MCF 10A (cell line): ENCODE measurements at regions not wholly inside any gene's neighbourhood (a gene's known extent, or its start where the extent isn't known, plus 50 kb on each side); places are given as distances from the start of the nearest gene placed in this dataset.

Experiments used
- BruUV-seq: library from RNA; stranded (reverse); fragments of 400-500 nt; replicated peaks from 2 replicates; lab custom pipeline; 2021; lab: Mats Ljungman, UMichigan
- CTCF ChIA-PET: fragments of 300-600 bp; sonication (Branson Sonifier 250); formaldehyde crosslinking; extraction: SDS; loops from one replicate; lab custom pipeline; 2021; ENCODE audit warnings: antibody characterized with exemption, inconsistent platforms; lab: Yijun Ruan, JAX
- POLR2A ChIA-PET: fragments of 300-600, 350-650 bp; sonication (Branson Sonifier 250); formaldehyde crosslinking; extraction: SDS; loops from one replicate; lab custom pipeline; 2020; ENCODE audit warnings: antibody characterized with exemption, inconsistent platforms; lab: Yijun Ruan, JAX
- DNase-seq: peaks from one replicate; pipeline ENCODE4 v3.0.0-alpha.2; 2018; ENCODE audit not compliant: unreplicated experiment
- H3K27ac Mint-ChIP-seq: one replicate; pipeline ENCODE4 v1.8.0; 2022; ENCODE audit warnings: mild to moderate bottlenecking, low read depth, mixed read lengths; ENCODE audit not compliant: unreplicated experiment
- H3K27me3 Mint-ChIP-seq: one replicate; pipeline ENCODE4 v1.8.0; 2022; ENCODE audit warnings: mixed read lengths; ENCODE audit not compliant: insufficient read depth, unreplicated experiment
- H3K36me3 Mint-ChIP-seq: one replicate; pipeline ENCODE4 v1.8.0; 2022; ENCODE audit warnings: mild to moderate bottlenecking, moderate library complexity, mixed read lengths; ENCODE audit not compliant: insufficient read depth, unreplicated experiment
- H3K4me1 Mint-ChIP-seq: one replicate; pipeline ENCODE4 v1.8.0; 2022; ENCODE audit warnings: mixed read lengths; ENCODE audit not compliant: insufficient read depth, unreplicated experiment
- H3K4me3 Mint-ChIP-seq: one replicate; pipeline ENCODE4 v1.8.0; 2022; ENCODE audit warnings: mild to moderate bottlenecking, moderate library complexity, mixed read lengths; ENCODE audit not compliant: unreplicated experiment
- H3K9me3 Mint-ChIP-seq: one replicate; pipeline ENCODE4 v1.8.0; 2022; ENCODE audit warnings: mixed read lengths; ENCODE audit not compliant: unreplicated experiment
- CTCF ChIP-seq: fragments of 200-600 bp; IDR thresholded peaks from one replicate; pipeline ENCODE4 v1.8.0; 2022; ENCODE audit warnings: antibody characterized with exemption, mild to moderate bottlenecking; ENCODE audit not compliant: unreplicated experiment
- intact Hi-C: fragments of 100-400 bp; cut with micrococcal nuclease; formaldehyde crosslinking; loops from 2 replicates; pipeline ENCODE4 v1.14.1; 2022

GRCh38 chr9:116055536-116055935 lies 98.1 kb upstream of the PAPPA start:
- Mint-ChIP-seq H3K27me3 (no peaks in the 10 kb centered on the region), H3K4me3 (no peak overlapping the region), H3K27ac (no peak overlapping the region), H3K4me1 (peaks cover 23% of the 10 kb centered on the region), H3K9me3 (peaks cover 23% of the 10 kb centered on the region), H3K36me3 (peaks cover 10% of the 10 kb centered on the region)
- ChIA-PET CTCF (interaction anchor here (0.6 to 0.7 kb wide), 4 partner anchors 9 to 439 kb away, joined by 3 to 6 read pairs (median 3); no protein-coding TSS in a partner anchor), POLR2A (interaction anchor here (0.6 kb wide), 1 partner anchor 50 kb away, joined by 3 read pairs; no protein-coding TSS in a partner anchor)
- no TSS peak for BruUV-seq
- TF ChIP-seq CTCF, result no peak
- intact Hi-C loops, result no loop called here
- DNase-seq, result no peak

DNA sequence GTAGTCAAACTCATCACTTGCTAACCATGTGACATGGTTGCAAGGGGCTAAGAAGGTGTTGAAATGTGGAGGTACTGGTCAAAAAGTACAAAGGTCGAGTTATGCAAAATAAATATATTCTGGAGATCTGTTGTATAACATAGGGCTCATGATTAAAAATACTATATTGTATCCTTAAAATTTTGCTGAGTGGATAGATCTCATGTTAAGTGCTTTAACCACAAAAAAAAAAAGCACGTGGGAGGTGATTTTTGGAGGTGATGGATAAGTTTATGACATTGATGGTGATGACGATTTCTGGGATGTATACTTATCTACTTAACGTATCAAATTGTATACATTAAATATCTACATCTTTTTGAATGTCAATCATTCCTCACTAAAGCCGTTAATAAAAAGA lies 96.2 kb upstream of the PAPPA start:
- CTCF ChIA-PET, result no interaction called here
- Mint-ChIP-seq H3K4me3 (no peak overlapping the region), H3K27ac (no peak overlapping the region), H3K4me1 (peaks cover 23% of the 10 kb centered on the region), H3K27me3 (no peaks in the 10 kb centered on the region), H3K9me3 (peaks cover 23% of the 10 kb centered on the region), H3K36me3 (peaks cover 10% of the 10 kb centered on the region)
- intact Hi-C loops, result no loop called here
- DNase-seq, result no peak
- TF ChIP-seq CTCF, result no peak
- BruUV-seq, result no TSS peak
- POLR2A ChIA-PET, result no interaction called here

DNA sequence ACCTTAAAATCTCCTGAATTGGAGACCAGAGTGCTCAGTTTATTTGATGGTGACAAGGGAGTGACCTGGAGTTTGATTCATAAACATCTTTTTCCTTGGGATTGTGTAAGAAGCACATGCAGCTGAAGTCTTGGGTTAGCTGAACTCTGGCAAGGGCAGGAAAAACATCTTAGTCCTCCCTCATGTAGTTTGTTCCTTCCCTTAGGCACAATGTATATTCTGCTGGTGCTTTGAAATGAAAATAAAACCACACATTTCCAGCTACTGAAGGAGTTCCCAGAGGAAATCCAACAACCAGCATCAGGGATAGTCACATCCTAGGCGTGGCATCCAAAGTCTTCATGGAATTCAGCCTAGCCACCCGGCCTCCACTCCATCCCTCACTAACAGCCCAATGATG lies 95.2 kb upstream of the PAPPA start:
- Mint-ChIP-seq H3K9me3 (peaks cover 23% of the 10 kb centered on the region), H3K27me3 (no peaks in the 10 kb centered on the region), H3K4me3 (no peak overlapping the region), H3K27ac (peak overlapping the region; percentile 59), H3K4me1 (peaks cover 23% of the 10 kb centered on the region), H3K36me3 (peaks cover 7% of the 10 kb centered on the region)
- DNase-seq, result peak; percentile 39
- POLR2A ChIA-PET, result no interaction called here
- intact Hi-C loops, result no loop called here
- CTCF ChIA-PET, result interaction anchor here (0.5 to 0.7 kb wide), 2 partner anchors 17 to 36 kb away, joined by 3 read pairs; no protein-coding TSS in a partner anchor
- no TSS peak for BruUV-seq
- TF ChIP-seq CTCF, result no peak

DNA sequence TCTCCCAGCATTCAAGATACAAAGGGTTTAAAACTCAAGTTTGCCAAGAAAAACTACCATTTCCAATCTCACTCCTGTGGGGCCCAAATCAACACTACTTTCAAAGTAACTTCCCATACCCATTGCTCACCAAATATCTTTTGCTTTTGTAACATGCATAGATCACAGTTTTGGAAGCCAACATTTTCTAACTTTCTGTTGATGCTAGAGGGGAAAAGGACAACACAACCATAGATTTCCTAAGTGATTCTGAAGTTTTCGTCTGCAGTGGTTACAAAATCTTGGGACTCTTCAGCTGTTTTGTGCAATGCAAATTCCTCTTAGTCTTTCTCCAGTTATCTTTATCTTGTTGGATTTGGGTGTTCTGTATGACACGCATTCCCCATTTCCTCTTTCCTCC lies 94.1 kb upstream of the PAPPA start:
- Mint-ChIP-seq H3K27ac (no peak overlapping the region), H3K4me3 (no peak overlapping the region), H3K27me3 (no peaks in the 10 kb centered on the region), H3K9me3 (peaks cover 21% of the 10 kb centered on the region), H3K4me1 (peaks cover 23% of the 10 kb centered on the region), H3K36me3 (peaks cover 6% of the 10 kb centered on the region)
- BruUV-seq, result no TSS peak
- intact Hi-C loops, result no loop called here
- POLR2A ChIA-PET, result no interaction called here
- no peak for TF ChIP-seq CTCF
- CTCF ChIA-PET, result no interaction called here
- peak; percentile 20 for DNase-seq
